Activated CD4-positive, alpha-beta T cell treated with anti-CD3 and anti-CD28 coated beads, Interleukin-10, Interleukin-2, amounts not matched to agents 100 ng/mL and 50 ng/mL, durations not matched to agents 16 hours and 8 hours (primary cell): ENCODE measurements at regions not wholly inside any gene's neighbourhood (a gene's known extent, or its start where the extent isn't known, plus 50 kb on each side); places are given as distances from the start of the nearest gene placed in this dataset.

Source experiments
- DNase-seq: peaks from one replicate; pipeline ENCODE4 v3.0.0-alpha.2; 2020

DNA sequence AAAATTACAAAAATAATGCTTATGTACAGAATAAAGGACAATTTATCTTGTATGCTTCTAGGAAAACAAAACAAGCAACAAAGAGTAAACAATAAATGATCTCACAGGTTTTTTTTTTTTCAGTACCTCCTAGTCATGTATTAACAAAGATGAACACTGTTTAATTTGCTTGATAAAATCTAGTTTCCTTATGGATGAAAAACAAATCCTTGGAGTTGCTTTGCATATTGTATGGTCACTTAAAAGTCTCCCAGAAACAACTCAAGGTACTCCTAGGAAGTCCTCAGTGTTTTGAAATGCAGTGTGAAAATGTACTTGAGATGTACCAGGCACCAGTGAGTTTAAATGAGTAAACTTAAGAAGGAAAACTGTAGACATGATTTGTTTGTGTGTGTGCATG is 686.0 kb upstream of the BRINP3 start:
- no peak for DNase-seq

DNA sequence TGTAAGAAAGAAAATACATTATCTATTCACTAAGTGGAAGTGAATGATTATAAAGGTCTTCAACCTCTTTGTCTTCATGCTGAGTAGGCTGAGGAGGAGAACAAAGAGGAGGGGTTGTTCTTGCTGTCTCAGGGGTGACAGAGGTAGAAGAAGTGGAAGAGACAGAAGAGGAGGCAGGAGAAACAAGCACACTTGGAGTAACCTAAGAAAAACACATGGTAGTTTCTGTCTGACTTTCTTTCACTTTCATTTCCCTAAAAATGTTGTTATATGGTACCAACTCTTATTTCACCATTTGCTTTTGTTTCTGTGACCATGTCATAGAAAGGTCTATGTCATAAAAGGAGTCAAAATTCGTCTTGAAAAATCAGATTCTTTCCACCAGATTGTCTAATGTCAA is 696.6 kb upstream of the BRINP3 start:
- DNase-seq, result no peak

- no peak for DNase-seq
Measured at GRCh38 chr1:191176131-191176530, 698.5 kb upstream of the BRINP3 start.

DNA sequence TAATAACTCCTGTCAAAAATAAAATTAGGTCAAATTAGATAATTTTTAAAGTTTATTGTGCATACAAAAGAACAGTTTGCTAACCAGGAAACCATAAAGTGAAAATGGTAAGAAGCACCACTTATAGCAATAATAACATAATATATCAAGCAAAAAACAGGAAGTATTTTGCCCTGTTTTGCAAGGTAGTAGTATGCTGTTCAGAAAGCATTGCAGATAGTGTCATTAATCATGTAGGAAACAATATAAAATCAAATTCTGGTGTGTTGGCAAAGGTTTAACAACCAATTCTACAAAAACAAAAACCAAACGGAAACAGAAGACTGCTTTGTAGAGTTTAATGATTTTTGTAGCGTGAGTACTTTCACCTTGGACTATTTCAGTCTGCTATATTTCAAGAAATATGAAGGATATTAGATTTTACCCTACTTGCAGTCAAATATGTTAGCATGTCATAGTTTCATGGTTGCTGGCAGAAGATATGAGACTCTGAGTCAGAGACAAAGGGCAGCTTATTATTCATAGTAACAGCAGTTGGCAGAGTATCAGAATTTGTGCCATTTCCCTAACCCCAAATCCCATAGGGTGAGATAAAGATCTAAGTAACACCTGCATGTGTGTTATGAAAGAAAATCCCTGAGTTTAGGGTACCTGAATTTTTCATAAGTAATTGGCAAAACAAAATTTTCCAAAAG is 729.0 kb upstream of the BRINP3 start:
- DNase-seq, result no peak

DNA sequence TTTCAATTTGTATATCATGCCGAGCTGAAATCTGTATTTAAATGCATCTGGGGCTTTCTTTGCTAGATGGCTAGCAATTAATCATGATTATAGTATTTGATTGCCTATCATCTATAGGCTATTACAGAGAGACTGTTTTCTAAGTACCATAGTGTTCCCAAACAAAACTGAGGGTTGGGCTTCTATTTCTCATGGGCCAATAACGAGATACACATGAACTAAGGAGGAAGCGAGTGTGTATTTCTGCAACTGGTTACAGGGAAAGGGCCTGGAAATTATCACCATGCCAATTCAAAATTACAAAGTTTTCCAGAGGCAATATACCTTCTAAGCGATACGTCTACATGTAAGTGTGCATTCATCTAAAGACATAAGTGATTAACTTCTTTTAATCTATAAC is 744.5 kb upstream of the BRINP3 start:
- no peak for DNase-seq

GRCh38 chr1:191240925-191241324 is 763.3 kb upstream of the BRINP3 start:
- no peak for DNase-seq

DNA sequence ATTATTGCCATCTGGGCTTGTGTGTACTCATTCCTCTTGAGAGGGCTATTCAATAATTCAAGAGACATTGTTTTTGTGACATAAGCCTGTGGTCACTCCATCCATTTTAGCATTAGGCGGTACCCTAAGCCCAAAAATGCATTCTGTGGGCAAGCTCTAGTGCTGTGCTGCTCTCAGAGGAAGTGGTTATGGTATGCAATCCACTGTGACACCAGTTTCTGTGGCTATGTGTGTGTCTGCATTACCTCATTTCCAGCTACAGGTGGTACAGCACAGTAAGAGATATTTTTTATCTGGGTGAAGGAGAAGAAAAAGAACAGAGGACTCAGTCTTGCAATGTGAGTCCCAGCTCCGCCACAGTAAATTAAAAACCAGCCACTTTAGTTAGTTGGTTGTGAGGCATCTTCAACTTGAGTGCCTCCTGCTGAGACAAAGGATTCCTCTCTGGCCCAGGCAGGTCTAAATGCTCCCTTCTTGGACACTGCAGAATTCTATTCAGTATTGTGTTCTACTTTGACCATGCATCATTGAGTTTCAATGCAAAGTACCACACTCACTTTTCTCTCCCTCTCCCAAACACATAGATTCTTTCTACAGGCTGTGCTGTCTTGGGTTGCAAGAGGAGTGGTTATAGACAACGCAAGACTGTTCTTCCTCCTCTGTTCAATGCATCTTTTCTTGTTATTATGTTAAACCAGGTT is 777.8 kb upstream of the BRINP3 start:
- DNase-seq, result no peak

DNA sequence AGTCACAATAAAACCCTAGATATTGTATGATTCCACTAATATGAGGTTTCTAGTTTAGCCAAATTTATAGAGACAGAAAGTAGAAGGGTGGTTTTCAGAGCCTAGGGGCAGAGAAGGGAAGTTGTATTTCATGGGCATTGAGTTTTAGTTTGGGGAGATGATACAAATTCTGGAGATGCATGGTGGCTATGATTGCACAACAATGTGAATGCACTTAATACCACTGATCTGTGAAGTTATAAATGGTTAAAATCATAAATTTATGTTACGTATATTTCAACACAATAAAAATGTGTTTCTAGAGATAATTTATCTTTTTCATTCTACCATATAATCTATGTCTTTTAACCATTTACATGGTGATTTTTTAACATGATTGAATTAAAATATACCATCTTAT is 779.3 kb upstream of the BRINP3 start:
- no peak for DNase-seq

DNA sequence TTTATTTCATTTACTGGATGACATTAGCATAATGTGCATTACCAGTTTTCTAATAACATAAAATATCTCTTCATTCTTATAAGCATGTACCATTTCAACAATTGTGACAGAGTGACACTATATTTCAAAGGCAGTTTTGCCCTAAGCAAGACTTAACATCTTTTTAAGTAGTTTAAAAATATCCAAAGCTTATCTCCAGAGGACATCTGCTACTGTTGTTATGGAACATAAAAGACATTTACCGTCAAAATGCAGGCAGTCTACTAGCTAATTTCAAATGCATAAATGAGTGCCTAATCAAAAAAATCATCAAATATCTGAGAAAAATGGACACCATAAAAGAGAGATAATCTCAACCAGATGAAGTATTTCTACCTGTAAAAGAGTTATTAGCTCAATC is 782.4 kb upstream of the BRINP3 start:
- DNase-seq, result no peak

DNA sequence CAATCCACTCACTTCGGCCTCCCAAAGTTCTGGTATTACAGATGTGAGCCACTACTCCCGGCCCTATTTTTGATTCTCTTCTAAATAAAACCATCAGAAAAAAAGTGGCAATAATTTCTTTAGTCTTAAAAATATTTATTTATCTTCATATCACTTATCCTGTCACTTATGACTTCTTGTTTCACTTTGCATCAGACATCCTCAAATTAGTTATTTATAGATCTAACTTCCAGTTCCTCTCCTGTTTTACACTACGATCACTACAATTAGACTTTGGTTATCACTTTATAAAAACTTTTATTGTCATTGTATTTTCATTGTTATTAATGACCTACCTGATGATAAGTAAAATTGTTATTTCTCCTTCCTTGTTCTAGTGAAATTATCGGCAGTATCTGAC is 783.4 kb upstream of the BRINP3 start:
- no peak for DNase-seq

GRCh38 chr1:191279266-191279800 is 801.7 kb upstream of the BRINP3 start:
- no peak for DNase-seq

GRCh38 chr1:191284175-191284574 is 806.5 kb upstream of the BRINP3 start:
- DNase-seq, result no peak

DNA sequence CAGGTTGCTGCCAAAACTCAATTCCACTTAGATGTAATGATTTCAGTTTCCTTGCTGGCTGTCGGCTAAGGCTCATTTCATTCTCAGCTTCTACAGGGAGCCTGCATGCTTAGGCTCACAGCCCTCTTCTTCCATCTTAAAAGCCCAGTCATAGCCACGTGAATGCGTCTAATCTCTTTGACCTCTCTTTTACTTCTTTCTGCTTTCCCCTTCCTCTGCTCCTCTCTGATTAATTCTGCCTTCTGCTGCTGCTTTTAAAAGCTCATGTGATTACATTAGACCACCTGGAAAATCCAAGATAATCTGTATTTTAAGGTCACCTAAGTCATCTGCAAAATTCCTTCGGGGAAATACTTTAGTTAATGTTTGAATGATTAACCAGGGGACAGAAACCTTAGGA is 812.8 kb upstream of the BRINP3 start:
- DNase-seq, result no peak

DNA sequence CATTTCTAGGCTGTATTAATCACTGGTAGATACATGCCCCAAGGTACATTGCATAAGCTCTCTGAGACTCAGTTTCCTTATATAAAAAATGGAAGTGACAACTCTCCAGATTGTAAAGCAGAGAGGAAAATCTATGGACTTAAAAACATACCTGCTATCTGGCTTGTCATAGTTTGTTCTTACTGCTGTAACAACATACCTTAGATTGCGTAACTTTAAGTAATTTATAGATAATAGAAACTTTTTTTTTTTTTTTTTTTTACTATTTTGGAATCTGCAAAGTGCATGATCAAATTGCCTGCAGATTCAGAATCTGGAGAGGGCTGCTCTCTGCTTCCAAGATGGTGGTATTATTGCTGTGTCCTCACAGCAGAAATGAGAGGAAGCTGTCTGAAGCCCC is 827.7 kb upstream of the BRINP3 start:
- no peak for DNase-seq

DNA sequence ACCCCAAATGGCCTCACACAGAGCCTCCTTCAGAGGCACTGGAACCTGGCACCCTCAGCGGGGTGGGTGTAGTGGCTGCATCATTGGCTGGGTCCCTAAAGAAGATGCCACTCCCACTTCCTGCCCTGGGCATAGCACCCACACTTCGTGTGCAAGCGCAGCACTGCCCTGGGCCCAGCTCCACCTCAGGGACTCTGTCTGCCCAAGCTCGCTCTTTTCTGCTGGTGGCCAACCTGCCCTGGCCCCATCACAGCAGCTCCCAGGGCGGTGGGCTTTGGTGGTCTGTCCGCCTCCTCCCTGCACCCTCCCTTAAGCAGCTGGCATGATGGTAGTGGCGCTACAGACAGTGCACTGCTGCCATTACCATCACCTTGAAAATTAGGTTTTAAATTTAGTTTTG is 829.3 kb upstream of the BRINP3 start:
- no peak for DNase-seq

DNA sequence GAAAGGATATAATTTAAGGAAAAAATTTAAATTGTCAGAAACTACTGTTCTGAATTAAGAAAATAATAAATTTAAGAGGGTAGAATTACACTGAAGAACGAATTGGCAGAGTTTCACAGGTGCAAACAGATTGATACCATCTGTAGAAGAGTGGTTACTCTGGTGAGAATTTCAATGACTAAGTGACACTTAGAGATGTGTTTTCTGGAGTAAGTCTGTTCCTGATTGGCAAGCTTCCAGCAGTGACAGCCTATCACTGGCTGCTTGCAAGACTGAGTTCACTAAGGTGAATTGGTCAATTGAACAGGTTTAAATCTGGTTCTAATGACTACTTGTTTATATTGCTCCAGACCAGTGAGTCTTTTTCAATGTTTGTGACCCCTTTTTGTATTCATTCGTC is 838.2 kb upstream of the RGS18 start:
- no peak for DNase-seq

- no peak for DNase-seq
Measured at GRCh38 chr1:191327868-191328267, 830.4 kb upstream of the RGS18 start.

DNA sequence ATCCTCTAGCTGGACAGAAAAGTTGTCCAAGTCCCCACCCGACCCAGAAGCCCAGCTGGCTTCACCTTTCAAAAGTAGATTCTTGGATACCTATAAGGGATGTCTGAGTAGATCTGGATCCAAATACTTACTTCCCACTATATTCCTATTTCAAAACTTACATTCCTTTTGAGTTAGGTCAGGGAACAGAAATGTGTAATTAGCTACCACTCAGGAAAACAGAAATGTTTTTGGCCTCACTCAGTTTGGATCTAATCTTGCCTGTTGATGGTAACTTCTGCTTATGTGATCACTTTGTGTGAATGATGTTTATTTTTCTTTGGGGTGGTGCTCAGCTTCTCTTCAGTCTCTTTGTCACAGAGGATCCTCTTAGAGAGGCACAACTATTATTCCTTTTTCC is 814.4 kb upstream of the RGS18 start:
- no peak for DNase-seq

DNA sequence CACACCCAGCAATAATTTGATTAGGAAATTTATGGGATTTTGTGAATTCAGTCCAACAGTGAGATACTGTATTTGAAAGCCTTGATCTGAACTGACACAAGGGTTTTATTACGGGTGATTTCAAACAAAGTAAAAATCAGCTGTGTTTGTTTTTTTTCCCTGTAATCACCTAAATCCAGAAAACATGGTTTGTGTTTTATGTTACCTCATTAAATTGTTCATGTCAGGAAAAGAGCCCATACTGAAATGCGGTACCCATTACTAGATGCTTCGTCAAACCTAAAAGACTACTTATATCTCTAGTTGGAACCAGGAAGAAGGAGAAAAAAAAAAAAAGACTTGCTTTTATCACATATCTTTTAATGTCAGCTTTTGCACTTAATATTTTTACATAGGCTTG is 811.9 kb upstream of the RGS18 start:
- no peak for DNase-seq

DNA sequence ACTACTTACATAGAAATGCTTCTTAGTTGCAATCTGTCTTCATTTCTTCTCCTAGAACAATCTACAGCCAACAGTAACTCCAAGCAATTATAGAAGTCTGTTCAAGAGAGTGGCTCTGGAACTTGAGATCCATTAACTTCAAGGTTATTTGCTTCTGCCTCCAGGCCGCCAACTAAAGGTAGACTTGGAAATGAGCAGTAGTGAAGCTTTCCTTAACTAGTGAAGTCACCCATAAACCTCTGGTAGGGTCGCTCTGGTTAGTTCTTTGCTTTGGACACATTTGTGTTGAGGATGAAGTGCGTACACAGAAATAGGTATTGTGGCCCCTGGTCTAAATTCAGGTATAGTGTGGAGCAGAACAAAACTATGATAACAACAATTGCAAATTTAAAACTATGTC is 809.9 kb upstream of the RGS18 start:
- DNase-seq, result no peak

DNA sequence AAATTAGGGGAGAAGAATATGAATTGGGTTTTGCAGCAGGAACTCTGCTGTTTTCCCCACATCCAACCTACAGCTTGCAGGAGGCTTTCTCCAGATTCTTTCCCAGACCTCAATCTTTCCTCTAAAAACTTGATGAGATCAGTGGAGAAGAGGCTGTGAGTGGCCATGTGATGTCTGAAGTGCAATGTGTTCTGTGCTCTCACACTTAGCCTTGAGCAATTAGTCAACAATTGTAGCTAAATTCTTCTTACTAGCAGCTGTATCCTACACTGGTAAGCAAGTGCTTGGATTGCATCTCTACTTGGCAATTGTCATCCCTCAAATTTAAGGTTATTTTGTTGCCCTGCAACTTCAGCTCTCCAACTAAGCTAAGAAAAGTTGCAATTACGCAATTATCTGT is 807.3 kb upstream of the RGS18 start:
- DNase-seq, result no peak

- DNase-seq, result no peak
Measured at GRCh38 chr1:191358724-191359123, 799.5 kb upstream of the RGS18 start.

DNA sequence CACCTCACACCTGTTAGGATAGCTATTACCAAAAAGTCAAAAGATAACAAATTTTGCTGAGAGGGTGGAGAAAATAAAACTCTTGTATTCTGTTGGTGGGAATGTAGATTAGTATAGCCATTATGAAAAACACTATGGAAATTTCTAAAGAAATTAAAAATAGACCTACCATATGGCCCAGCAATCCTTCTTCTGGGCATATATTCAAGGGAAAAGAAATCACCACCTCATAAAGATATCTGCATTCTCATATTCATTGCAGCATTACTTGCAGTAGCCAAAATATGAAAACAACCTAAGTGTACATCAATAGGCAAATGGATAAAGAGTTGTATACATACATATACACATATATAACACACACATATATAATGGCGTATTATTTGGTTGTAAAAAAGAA is 791.6 kb upstream of the RGS18 start:
- no peak for DNase-seq

DNA sequence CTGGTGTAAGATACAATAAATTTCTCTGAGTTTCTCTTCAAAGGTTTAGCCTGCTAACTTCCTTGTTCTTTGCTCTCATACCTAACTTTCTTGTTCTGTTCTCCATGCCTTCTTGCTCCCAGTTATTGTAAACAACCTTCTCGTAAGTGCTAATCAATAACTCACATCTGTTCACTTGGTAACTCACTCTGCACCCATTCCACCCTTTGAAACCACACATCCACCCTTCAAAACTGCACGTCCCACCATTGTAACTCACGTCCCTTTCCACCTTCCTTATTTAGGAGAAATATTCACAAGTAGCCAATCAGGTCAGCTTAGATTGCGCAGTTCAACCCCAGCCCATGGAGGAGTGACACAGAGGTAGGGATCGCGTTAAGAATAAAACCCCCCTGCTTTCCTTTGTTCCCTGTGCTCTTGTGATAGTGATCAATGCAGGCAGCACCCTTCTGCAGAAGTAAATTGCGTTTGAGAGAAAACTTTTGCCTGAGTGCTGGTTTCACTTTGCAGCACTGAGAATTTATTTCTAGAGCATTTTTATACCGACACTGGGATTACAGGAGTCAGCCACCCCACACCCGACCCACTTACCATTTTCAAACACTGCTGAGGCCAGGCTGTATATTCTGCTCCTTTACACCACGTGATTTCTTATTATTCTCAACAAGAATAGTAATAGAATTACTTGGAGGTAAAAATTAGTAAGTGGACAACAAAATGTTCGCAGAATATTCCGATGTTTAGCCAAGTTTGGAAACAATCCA is 789.2 kb upstream of the RGS18 start:
- no peak for DNase-seq
